GM21526 (cell line): ENCODE measurements at regions not wholly inside any gene's neighbourhood (a gene's known extent, or its start where the extent isn't known, plus 50 kb on each side); places are given as distances from the start of the nearest gene placed in this dataset.

ENCODE experiments used
- ATAC-seq: cut with Tn5 transposase; IDR thresholded peaks from one replicate; pipeline ENCODE4 v1.9.1; 2021; ENCODE audit warnings: moderate library complexity; ENCODE audit not compliant: unreplicated experiment, low FRiP score

- no peak for ATAC-seq
Observed at GRCh38 chr2:9769171-9770005, 73.9 kb upstream of the TAF1B start.

GRCh38 chr2:9770006-9770307 is 73.3 kb upstream of the TAF1B start:
- no peak for ATAC-seq

- ATAC-seq: no peak
Observed at GRCh38 chr2:9770308-9771100, 72.8 kb upstream of the TAF1B start.

GRCh38 chr2:9771101-9771449 is 72.2 kb upstream of the TAF1B start:
- ATAC-seq: no peak

- no peak for ATAC-seq
Observed at GRCh38 chr2:9771481-9772017, 71.7 kb upstream of the TAF1B start.

DNA sequence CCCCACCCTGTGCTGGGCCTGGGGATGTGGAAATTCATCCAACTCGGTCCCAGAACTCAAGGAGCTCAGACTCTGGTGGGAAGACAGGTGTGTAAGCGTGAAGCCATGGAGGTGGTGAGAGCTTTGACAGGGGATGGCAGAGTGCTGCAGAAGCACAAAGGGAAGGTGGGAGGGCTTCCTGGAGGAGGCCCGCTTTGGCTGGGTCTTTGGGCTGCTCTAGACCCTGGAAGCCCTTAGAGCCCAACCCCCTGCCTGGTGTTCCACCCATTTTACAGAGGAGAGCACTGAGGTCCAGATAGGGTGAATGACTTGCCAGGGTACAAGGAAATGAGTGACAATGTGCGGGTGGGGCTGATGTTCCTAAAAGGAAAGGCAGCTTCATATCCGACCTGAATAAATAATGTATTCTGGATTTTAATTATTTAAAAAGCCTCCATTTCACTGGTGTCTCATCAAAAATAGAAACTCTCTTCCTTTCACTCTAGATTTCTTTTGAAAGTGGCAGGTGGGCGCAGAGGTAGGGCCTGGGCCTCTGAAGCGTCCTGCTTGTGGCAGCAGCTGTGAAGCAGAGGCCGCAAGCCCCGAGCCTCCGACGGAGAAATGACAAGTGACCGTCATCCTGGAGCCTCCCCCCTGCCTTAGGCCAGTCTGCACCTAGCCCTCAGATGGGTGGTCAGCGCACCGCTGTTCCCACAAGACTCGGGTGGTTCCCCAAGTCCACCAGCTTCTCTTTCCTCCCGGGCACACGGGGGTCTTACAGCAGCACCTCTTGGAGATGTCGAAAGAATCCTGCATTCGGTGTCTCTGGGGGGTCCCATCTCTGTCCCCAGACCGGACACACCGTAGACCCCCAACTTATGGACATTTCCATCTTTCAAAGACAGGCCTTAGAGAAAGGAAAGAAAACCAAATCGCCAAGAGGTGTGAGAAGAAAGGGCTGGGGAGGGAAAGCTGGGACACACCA is 71.0 kb upstream of the TAF1B start:
- no peak for ATAC-seq

GRCh38 chr2:9772999-9773902 is 70.0 kb upstream of the TAF1B start:
- ATAC-seq: no peak

DNA sequence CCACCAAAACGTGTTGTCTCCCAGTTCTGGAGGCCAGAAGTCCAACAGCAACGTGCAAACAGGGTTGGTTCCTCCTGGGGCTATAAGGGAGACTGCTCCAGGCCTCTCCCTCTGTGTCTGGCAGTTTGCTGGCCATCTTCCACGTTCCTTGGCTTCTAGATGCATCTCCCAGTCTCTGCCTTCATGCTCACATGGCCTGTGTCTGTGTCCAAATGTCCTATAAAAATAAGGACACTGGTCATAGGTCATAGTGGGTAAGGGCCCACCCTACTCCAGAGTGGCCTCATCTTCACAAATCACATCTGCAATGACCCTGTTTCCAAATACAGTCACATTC is 69.4 kb upstream of the TAF1B start:
- no peak for ATAC-seq

GRCh38 chr2:9774266-9774665 is 69.0 kb upstream of the TAF1B start:
- no peak for ATAC-seq

- no peak for ATAC-seq
Observed at GRCh38 chr2:9775351-9775750, 67.9 kb upstream of the TAF1B start.

DNA sequence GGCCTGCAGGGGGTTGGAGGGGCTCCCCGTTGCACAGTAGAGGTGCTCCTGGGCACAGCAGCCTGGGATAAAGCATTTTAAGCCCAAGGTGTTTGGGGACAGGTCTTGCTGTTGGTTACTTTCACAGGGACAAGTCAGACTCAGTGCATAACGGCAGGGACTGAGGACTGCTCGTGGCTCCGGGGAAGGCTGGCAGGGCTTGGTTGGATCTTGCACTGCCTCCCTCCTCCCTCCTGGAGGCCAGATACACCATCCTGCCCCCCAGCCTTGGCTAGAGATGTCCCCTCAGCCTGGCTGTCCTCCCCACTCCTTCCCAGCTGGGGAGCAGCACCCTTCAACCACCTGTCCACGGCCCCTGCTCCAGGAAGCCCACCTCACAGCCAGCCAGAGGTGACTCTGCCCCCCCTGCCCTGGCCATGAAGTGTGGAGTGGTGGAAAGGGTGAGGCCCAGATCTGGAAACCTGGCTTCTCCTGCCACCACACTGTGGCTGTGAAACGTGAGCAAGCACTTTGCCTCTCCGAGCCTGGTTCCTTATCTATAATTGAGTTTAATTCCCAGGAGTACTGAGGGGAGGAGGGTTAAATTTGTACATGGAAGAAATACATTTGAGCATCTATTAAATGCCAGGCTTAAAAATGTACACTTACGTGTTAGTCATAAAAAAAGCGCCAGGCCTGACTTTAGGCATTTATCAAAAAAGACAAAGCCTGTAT is 67.1 kb upstream of the TAF1B start:
- no peak for ATAC-seq

GRCh38 chr2:9777081-9777480 is 66.2 kb upstream of the TAF1B start:
- ATAC-seq: no peak

- no peak for ATAC-seq
Observed at GRCh38 chr2:9778012-9778411, 65.3 kb upstream of the TAF1B start.

- no peak for ATAC-seq
Observed at GRCh38 chr2:9778471-9779316, 64.6 kb upstream of the TAF1B start.

- ATAC-seq: no peak
Observed at GRCh38 chr2:9779596-9780264, 63.5 kb upstream of the TAF1B start.

DNA sequence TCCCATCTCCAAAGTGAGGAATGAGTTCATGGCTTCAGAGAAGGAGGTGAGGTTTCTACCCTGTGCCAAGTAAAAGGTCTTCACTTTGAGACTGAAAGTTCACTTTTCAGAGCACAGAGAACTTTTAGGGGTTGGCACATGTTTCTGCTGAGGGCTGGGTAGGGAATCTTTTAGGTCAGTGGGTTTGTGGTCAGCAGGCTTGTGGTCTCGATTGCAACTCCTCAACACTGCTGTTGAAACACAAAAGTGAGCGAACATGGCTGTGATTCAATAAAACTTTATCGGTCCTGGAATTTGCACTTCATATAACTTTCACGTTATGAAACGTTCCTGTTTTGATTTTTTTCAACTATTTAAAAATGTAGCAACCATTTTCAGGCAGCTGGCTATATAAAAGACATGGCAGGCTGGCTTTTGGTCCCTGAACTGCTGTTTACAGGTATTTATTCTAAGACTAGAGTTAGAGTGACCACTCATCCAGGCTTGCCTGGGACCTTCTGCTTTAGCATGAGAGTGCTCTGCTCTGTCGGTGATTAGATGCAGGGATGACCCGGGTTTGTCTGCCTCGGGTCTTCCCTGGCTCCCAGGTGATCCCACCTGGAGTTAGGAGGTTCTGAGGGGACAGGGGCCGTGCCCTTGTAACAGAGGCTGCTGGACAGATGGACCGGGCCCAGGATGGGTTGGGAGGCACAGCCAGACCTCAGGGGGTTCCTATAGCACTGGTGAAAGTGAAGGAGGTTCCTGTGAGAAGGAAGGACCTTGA is 62.7 kb upstream of the TAF1B start:
- ATAC-seq: no peak

GRCh38 chr2:9781252-9781651 is 62.0 kb upstream of the TAF1B start:
- ATAC-seq: no peak
